ENCODE measurements at regions not wholly inside any gene's neighbourhood (a gene's known extent, or its start where the extent isn't known, plus 50 kb on each side); places are given as distances from the start of the nearest gene placed in this dataset.

DNA sequence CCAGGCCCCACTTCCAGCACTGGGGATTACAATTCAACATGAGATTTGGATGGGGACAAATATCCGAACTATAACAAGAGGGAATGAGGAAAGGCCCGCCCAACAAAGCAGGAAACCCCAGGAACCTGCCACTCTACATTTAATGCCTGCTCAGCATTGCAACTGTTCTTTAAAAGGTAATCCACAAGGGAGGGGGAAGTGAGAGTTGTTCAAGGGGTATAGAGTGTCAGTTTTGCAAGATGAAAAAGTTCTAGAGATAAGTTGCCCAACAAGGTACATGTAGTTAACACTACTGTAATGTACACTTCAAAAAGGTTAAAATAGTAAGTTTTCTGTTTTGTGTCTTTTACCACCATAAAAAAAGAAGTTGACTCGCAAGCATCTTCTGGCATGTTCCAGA is 137.6 kb downstream of the MBD2 start:
- POLR2A ChIA-PET: no interaction called here
- Histone ChIP-seq H3K27me3 (ENCODE audit: control insufficient read depth, insufficient read depth, low read length) (no peaks in the 10 kb centered on the region), H3K36me3 (ENCODE audit: control insufficient read depth, insufficient read depth, low read length) (no peaks in the 10 kb centered on the region), H3K4me3 (ENCODE audit: low read depth, low read length) (no peak overlapping the region)
- no peak for DNase-seq (ENCODE audit: low read depth)
- TF ChIP-seq CTCF (IDR thresholded peaks at IDR 0.05; ENCODE audit: insufficient read depth, low read depth, low read length): no peak
- CTCF ChIA-PET: interaction anchor here (0.6 kb wide), 1 partner anchor 23 kb away, joined by 3 read pairs; no protein-coding TSS in a partner anchor

- Histone ChIP-seq H3K36me3 (ENCODE audit: control insufficient read depth, insufficient read depth, low read length) (no peaks in the 10 kb centered on the region), H3K27me3 (ENCODE audit: control insufficient read depth, insufficient read depth, low read length) (no peaks in the 10 kb centered on the region), H3K4me3 (ENCODE audit: low read depth, low read length) (no peak overlapping the region)
- POLR2A ChIA-PET: no interaction called here
- CTCF ChIA-PET: interaction anchor here (0.6 to 1.2 kb wide), 2 partner anchors 23 to 42 kb away, joined by 3 to 4 read pairs; no protein-coding TSS in a partner anchor
- DNase-seq (ENCODE audit: low read depth): no peak
- TF ChIP-seq CTCF (IDR thresholded peaks at IDR 0.05; ENCODE audit: insufficient read depth, low read depth, low read length): no peak
These were observed 138.2 kb downstream of the MBD2 start for GRCh38 chr18:54086046-54086802.

DNA sequence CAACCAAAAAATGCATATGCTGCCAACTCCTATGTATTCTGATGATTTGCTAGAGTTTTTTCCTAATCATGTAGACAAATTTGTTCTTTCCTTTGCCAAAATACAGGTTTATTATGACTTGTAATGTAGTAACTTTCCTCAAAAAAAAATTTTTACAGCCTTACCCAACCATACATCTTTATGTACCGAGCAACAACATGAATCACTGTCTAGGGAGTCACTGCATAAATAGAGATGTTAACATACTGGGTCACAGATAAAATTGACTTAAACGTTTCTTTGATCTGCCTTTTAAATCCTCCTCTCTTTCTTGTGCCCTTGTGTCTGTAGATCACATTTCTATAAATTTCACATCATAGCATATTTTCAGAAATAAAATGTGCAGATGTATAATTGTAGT is 143.6 kb downstream of the MBD2 start:
- H3K4me3 ChIP-seq (ENCODE audit: low read depth, low read length): no peak overlapping the region
- no peaks in the 10 kb centered on the region for H3K27me3 ChIP-seq (ENCODE audit: control insufficient read depth, insufficient read depth, low read length)
- CTCF ChIA-PET: no interaction called here
- POLR2A ChIA-PET: no interaction called here
- no peak for DNase-seq (ENCODE audit: low read depth)
- TF ChIP-seq CTCF (IDR thresholded peaks at IDR 0.05; ENCODE audit: insufficient read depth, low read depth, low read length): no peak
- no peaks in the 10 kb centered on the region for H3K36me3 ChIP-seq (ENCODE audit: control insufficient read depth, insufficient read depth, low read length)

GRCh38 chr18:54076166-54076565 is 148.3 kb downstream of the MBD2 start:
- no peak for TF ChIP-seq CTCF (IDR thresholded peaks at IDR 0.05; ENCODE audit: insufficient read depth, low read depth, low read length)
- ChIA-PET POLR2A (no interaction called here), CTCF (no interaction called here)

GRCh38 chr18:54075689-54076088 is 148.8 kb downstream of the MBD2 start:
- TF ChIP-seq CTCF (IDR thresholded peaks at IDR 0.05; ENCODE audit: insufficient read depth, low read depth, low read length): no peak
- Histone ChIP-seq H3K36me3 (ENCODE audit: control insufficient read depth, insufficient read depth, low read length) (no peaks in the 10 kb centered on the region), H3K4me3 (ENCODE audit: low read depth, low read length) (no peak overlapping the region), H3K27me3 (ENCODE audit: control insufficient read depth, insufficient read depth, low read length) (no peaks in the 10 kb centered on the region)
- no peak for DNase-seq (ENCODE audit: low read depth)
- ChIA-PET CTCF (no interaction called here), POLR2A (no interaction called here)

More at GRCh38 chr18:54076166-54076565, 148.3 kb downstream of the MBD2 start:
- Histone ChIP-seq H3K27me3 (ENCODE audit: control insufficient read depth, insufficient read depth, low read length) (no peaks in the 10 kb centered on the region), H3K36me3 (ENCODE audit: control insufficient read depth, insufficient read depth, low read length) (no peaks in the 10 kb centered on the region), H3K4me3 (ENCODE audit: low read depth, low read length) (no peak overlapping the region)
- DNase-seq (ENCODE audit: low read depth): no peak

Measured in BJ (cell line).